MM.1S (cell line): ENCODE measurements at regions not wholly inside any gene's neighbourhood (a gene's known extent, or its start where the extent isn't known, plus 50 kb on each side); places are given as distances from the start of the nearest gene placed in this dataset.

Source experiments
- DNase-seq: peaks from one replicate; pipeline ENCODE4 v3.0.0-alpha.2; 2015
- H2AFZ ChIP-seq: fragments of 300-600 bp; sonication (generic); 2 replicates; pipeline ENCODE4 v1.6.0; 2016; ENCODE audit warnings: antibody characterized with exemption, low read length
- H3F3A ChIP-seq: fragments of 300-600 bp; sonication (generic); 2 replicates; pipeline ENCODE4 v1.6.1; 2016; ENCODE audit warnings: mild to moderate bottlenecking, antibody characterized with exemption, low read length, moderate library complexity, mixed read lengths; ENCODE audit not compliant: insufficient read depth
- H3K27ac ChIP-seq: fragments of 300-600 bp; sonication (generic); 2 replicates; pipeline ENCODE4 v1.5.1; 2016; ENCODE audit warnings: mild to moderate bottlenecking, low read length
- H3K27me3 ChIP-seq: fragments of 300-600 bp; sonication (generic); replicated peaks from 2 replicates; pipeline ENCODE4 v1.6.0; 2016; ENCODE audit warnings: low read length; ENCODE audit not compliant: insufficient read depth
- H3K36me3 ChIP-seq: fragments of 300-600 bp; sonication (generic); replicated peaks from 2 replicates; pipeline ENCODE4 v1.6.1; 2016; ENCODE audit warnings: mild to moderate bottlenecking, low read length, mixed read lengths; ENCODE audit not compliant: insufficient read depth
- H3K4me1 ChIP-seq: fragments of 300-600 bp; sonication (generic); 2 replicates; pipeline ENCODE4 v1.6.1; 2016; ENCODE audit warnings: low read length, mixed read lengths
- H3K4me2 ChIP-seq: fragments of 300-600 bp; sonication (generic); 2 replicates; pipeline ENCODE4 v1.6.0; 2016; ENCODE audit warnings: low read depth, low read length
- H3K4me3 ChIP-seq: fragments of 300-600 bp; sonication (generic); 2 replicates; pipeline ENCODE4 v1.5.1; 2016; ENCODE audit warnings: low read length, mixed read lengths
- H3K79me2 ChIP-seq: fragments of 300-600 bp; sonication (generic); 2 replicates; pipeline ENCODE4 v1.6.1; 2016; ENCODE audit warnings: mixed run types, low read length, mixed read lengths
- H3K9ac ChIP-seq: fragments of 300-600 bp; sonication (generic); 2 replicates; pipeline ENCODE4 v1.6.1; 2016; ENCODE audit warnings: low read length, mixed read lengths
- H3K9me2 ChIP-seq: fragments of 300-600 bp; sonication (generic); replicated peaks from 2 replicates; pipeline ENCODE4 v1.6.1; 2016; ENCODE audit warnings: mild to moderate bottlenecking, low read length, mixed read lengths; ENCODE audit not compliant: insufficient read depth
- H3K9me3 ChIP-seq: fragments of 300-600 bp; sonication (generic); replicated peaks from 2 replicates; pipeline ENCODE4 v1.6.1; 2016; ENCODE audit warnings: mild to moderate bottlenecking, low read length, mixed read lengths; ENCODE audit not compliant: insufficient read depth
- H4K20me1 ChIP-seq: fragments of 300-600 bp; sonication (generic); 2 replicates; pipeline ENCODE4 v1.6.1; 2016; ENCODE audit warnings: mild to moderate bottlenecking, low read length, moderate library complexity, mixed read lengths; ENCODE audit not compliant: insufficient read depth
- CTCF ChIP-seq: fragments of 300-600 bp; sonication (generic); IDR thresholded peaks from 2 replicates; pipeline ENCODE4 v1.5.1; 2016; ENCODE audit warnings: antibody characterized with exemption, low read length, mixed read lengths
- EZH2 ChIP-seq: fragments of 300-600 bp; sonication (generic); optimal IDR thresholded peaks from 2 replicates; pipeline ENCODE3; 2017; ENCODE audit warnings: low read depth, mild to moderate bottlenecking, antibody characterized with exemption, low read length, mixed read lengths
- EZH2phosphoT487 ChIP-seq: fragments of 300-600 bp; sonication (generic); IDR thresholded peaks from 2 replicates; pipeline ENCODE4 v1.6.1; 2018; ENCODE audit warnings: antibody characterized with exemption, low read length

GRCh38 chr13:88926890-88927502, 1255.8 kb downstream of the SLITRK5 start:
- no peaks in the 10 kb centered on the region for H3K27me3 ChIP-seq
- H3K9me2 ChIP-seq: no peaks in the 10 kb centered on the region
- no peak overlapping the region for H3K4me3 ChIP-seq
- H2AFZ ChIP-seq: no peak overlapping the region
- no peaks in the 10 kb centered on the region for H3K36me3 ChIP-seq
- no peaks in the 10 kb centered on the region for H3K9me3 ChIP-seq
- H3K27ac ChIP-seq: no peak overlapping the region
- no peaks in the 10 kb centered on the region for H3F3A ChIP-seq
- TF ChIP-seq EZH2: no peak
- no peak for TF ChIP-seq EZH2phosphoT487
- TF ChIP-seq CTCF: no peak
- no peaks in the 10 kb centered on the region for H3K79me2 ChIP-seq
- no peaks in the 10 kb centered on the region for H4K20me1 ChIP-seq
- DNase-seq: no peak
- no peak overlapping the region for H3K9ac ChIP-seq
- H3K4me1 ChIP-seq: no peaks in the 10 kb centered on the region
- no peak overlapping the region for H3K4me2 ChIP-seq

- Histone ChIP-seq H3F3A (no peaks in the 10 kb centered on the region), H3K9me2 (no peaks in the 10 kb centered on the region), H3K27ac (no peak overlapping the region), H3K4me1 (no peaks in the 10 kb centered on the region), H3K36me3 (no peaks in the 10 kb centered on the region), H2AFZ (peak overlapping the region; percentile 53; the same call in 1 of the 2 replicates), H3K4me3 (0 out of 2 replicates have a peak overlapping the region, but pooled peaks have one; percentile 10), H3K9me3 (no peaks in the 10 kb centered on the region), H3K4me2 (peak overlapping the region; percentile 34), H3K9ac (no peak overlapping the region), H4K20me1 (no peaks in the 10 kb centered on the region), H3K27me3 (no peaks in the 10 kb centered on the region), H3K79me2 (no peaks in the 10 kb centered on the region)
- DNase-seq: peak; percentile 23
- TF ChIP-seq EZH2phosphoT487 (no peak), EZH2 (no peak), CTCF (no peak)
Observed at GRCh38 chr13:88932950-88933349, 1261.8 kb downstream of the SLITRK5 start.

GRCh38 chr13:88937384-88937783, 1266.2 kb downstream of the SLITRK5 start:
- H3K9ac ChIP-seq: no peak overlapping the region
- no peak overlapping the region for H3K27ac ChIP-seq
- no peak for DNase-seq
- H4K20me1 ChIP-seq: no peaks in the 10 kb centered on the region
- no peaks in the 10 kb centered on the region for H3F3A ChIP-seq
- no peak overlapping the region for H2AFZ ChIP-seq
- no peaks in the 10 kb centered on the region for H3K79me2 ChIP-seq
- no peak overlapping the region for H3K4me2 ChIP-seq
- no peak for TF ChIP-seq EZH2
- no peak for TF ChIP-seq EZH2phosphoT487
- TF ChIP-seq CTCF: no peak
- H3K27me3 ChIP-seq: no peaks in the 10 kb centered on the region
- no peak overlapping the region for H3K4me3 ChIP-seq
- H3K4me1 ChIP-seq: no peaks in the 10 kb centered on the region
- no peaks in the 10 kb centered on the region for H3K9me3 ChIP-seq
- H3K9me2 ChIP-seq: no peaks in the 10 kb centered on the region
- no peaks in the 10 kb centered on the region for H3K36me3 ChIP-seq
